ENCODE measurements at regions not wholly inside any gene's neighbourhood (a gene's known extent, or its start where the extent isn't known, plus 50 kb on each side); places are given as distances from the start of the nearest gene placed in this dataset.

GRCh38 chr4:53778155-53778554 lies 186.9 kb upstream of the LNX1 start:
- Histone ChIP-seq H3K9ac (ENCODE audit: low read length) (no peak overlapping the region), H3K4me3 (ENCODE audit: low read length) (no peak overlapping the region), H2BK15ac (replicated peaks; ENCODE audit: low read depth) (no peak overlapping the region), H2AK5ac (ENCODE audit: low read length) (no peak overlapping the region), H2BK5ac (ENCODE audit: low read length) (no peak overlapping the region), H3K23ac (ENCODE audit: low read length) (no peak overlapping the region), H3K27me3 (ENCODE audit: insufficient read depth, low read length, poor library complexity) (no peaks in the 10 kb centered on the region), H3K36me3 (ENCODE audit: control insufficient read depth, insufficient read depth, low read length) (no peaks in the 10 kb centered on the region), H3K18ac (ENCODE audit: low read length) (no peak overlapping the region), H4K5ac (ENCODE audit: low read length) (no peak overlapping the region), H3K4me1 (ENCODE audit: control insufficient read depth, low read depth, low read length) (no peaks in the 10 kb centered on the region), H3K79me1 (ENCODE audit: low read length) (no peaks in the 10 kb centered on the region), H3K79me2 (ENCODE audit: control insufficient read depth, insufficient read depth, low read length) (no peaks in the 10 kb centered on the region), H3K56ac (ENCODE audit: low read length) (no peak overlapping the region), H2BK120ac (ENCODE audit: low read depth, low read length) (no peak overlapping the region), H3K4ac (ENCODE audit: low read depth, low read length) (no peak overlapping the region), H4K8ac (ENCODE audit: low read depth, low read length) (no peak overlapping the region), H3K4me2 (ENCODE audit: low read length) (no peak overlapping the region), H3K27ac (ENCODE audit: low read depth, low read length) (no peak overlapping the region)
- no CpG with 5 or more reads among the region's 2 CpGs for WGBS (ENCODE audit: extremely low coverage, insufficient coverage, low lambda C conversion rate)
- no peak for DNase-seq

GRCh38 chr4:53777244-53777984 lies 186.1 kb upstream of the LNX1 start:
- Histone ChIP-seq H3K23ac (ENCODE audit: low read length) (no peak overlapping the region), H4K8ac (ENCODE audit: low read depth, low read length) (no peak overlapping the region), H2BK120ac (ENCODE audit: low read depth, low read length) (no peak overlapping the region), H3K79me2 (ENCODE audit: control insufficient read depth, insufficient read depth, low read length) (no peaks in the 10 kb centered on the region), H3K56ac (ENCODE audit: low read length) (no peak overlapping the region), H3K27ac (ENCODE audit: low read depth, low read length) (no peak overlapping the region), H3K4ac (ENCODE audit: low read depth, low read length) (no peak overlapping the region), H2AK5ac (ENCODE audit: low read length) (no peak overlapping the region), H3K4me1 (ENCODE audit: control insufficient read depth, low read depth, low read length) (no peaks in the 10 kb centered on the region), H3K4me2 (ENCODE audit: low read length) (no peak overlapping the region), H2BK15ac (replicated peaks; ENCODE audit: low read depth) (no peak overlapping the region), H4K5ac (ENCODE audit: low read length) (no peak overlapping the region), H3K18ac (ENCODE audit: low read length) (no peak overlapping the region), H3K9ac (ENCODE audit: low read length) (no peak overlapping the region), H3K79me1 (ENCODE audit: low read length) (no peaks in the 10 kb centered on the region), H3K27me3 (ENCODE audit: insufficient read depth, low read length, poor library complexity) (no peaks in the 10 kb centered on the region), H2BK5ac (ENCODE audit: low read length) (no peak overlapping the region), H3K36me3 (ENCODE audit: control insufficient read depth, insufficient read depth, low read length) (no peaks in the 10 kb centered on the region), H3K4me3 (ENCODE audit: low read length) (no peak overlapping the region)
- DNase-seq = no peak
- WGBS (ENCODE audit: extremely low coverage, insufficient coverage, low lambda C conversion rate) = no CpG with 5 or more reads among the region's 4 CpGs

GRCh38 chr4:53776141-53776540 lies 184.9 kb upstream of the LNX1 start:
- DNase-seq = no peak
- no peak overlapping the region for H3K27ac ChIP-seq (ENCODE audit: low read depth, low read length)
- H3K4me1 ChIP-seq (ENCODE audit: control insufficient read depth, low read depth, low read length) = no peaks in the 10 kb centered on the region
- no peak overlapping the region for H2BK5ac ChIP-seq (ENCODE audit: low read length)
- H3K18ac ChIP-seq (ENCODE audit: low read length) = no peak overlapping the region
- H4K5ac ChIP-seq (ENCODE audit: low read length) = no peak overlapping the region
- no peak overlapping the region for H4K8ac ChIP-seq (ENCODE audit: low read depth, low read length)
- no peaks in the 10 kb centered on the region for H3K27me3 ChIP-seq (ENCODE audit: insufficient read depth, low read length, poor library complexity)
- H2AK5ac ChIP-seq (ENCODE audit: low read length) = no peak overlapping the region
- H3K9ac ChIP-seq (ENCODE audit: low read length) = no peak overlapping the region
- no CpG with 5 or more reads among the region's 2 CpGs for WGBS (ENCODE audit: extremely low coverage, insufficient coverage, low lambda C conversion rate)
- no peaks in the 10 kb centered on the region for H3K79me1 ChIP-seq (ENCODE audit: low read length)
- no peak overlapping the region for H3K56ac ChIP-seq (ENCODE audit: low read length)
- no peak overlapping the region for H3K4me3 ChIP-seq (ENCODE audit: low read length)
- H3K4me2 ChIP-seq (ENCODE audit: low read length) = no peak overlapping the region
- no peak overlapping the region for H2BK120ac ChIP-seq (ENCODE audit: low read depth, low read length)
- H3K36me3 ChIP-seq (ENCODE audit: control insufficient read depth, insufficient read depth, low read length) = no peaks in the 10 kb centered on the region
- H3K23ac ChIP-seq (ENCODE audit: low read length) = no peak overlapping the region
- no peaks in the 10 kb centered on the region for H3K79me2 ChIP-seq (ENCODE audit: control insufficient read depth, insufficient read depth, low read length)
- H3K4ac ChIP-seq (ENCODE audit: low read depth, low read length) = no peak overlapping the region
- H2BK15ac ChIP-seq (replicated peaks; ENCODE audit: low read depth) = no peak overlapping the region

- Histone ChIP-seq H2BK15ac (replicated peaks; ENCODE audit: low read depth) (no peak overlapping the region), H2BK5ac (ENCODE audit: low read length) (no peak overlapping the region), H3K27me3 (ENCODE audit: insufficient read depth, low read length, poor library complexity) (no peaks in the 10 kb centered on the region), H3K56ac (ENCODE audit: low read length) (no peak overlapping the region), H2AK5ac (ENCODE audit: low read length) (no peak overlapping the region), H3K9ac (ENCODE audit: low read length) (no peak overlapping the region), H3K4me3 (ENCODE audit: low read length) (no peak overlapping the region), H3K18ac (ENCODE audit: low read length) (no peak overlapping the region), H3K79me1 (ENCODE audit: low read length) (no peaks in the 10 kb centered on the region), H3K27ac (ENCODE audit: low read depth, low read length) (no peak overlapping the region), H3K4me1 (ENCODE audit: control insufficient read depth, low read depth, low read length) (no peaks in the 10 kb centered on the region), H4K5ac (ENCODE audit: low read length) (no peak overlapping the region), H2BK120ac (ENCODE audit: low read depth, low read length) (no peak overlapping the region), H3K4ac (ENCODE audit: low read depth, low read length) (no peak overlapping the region), H4K8ac (ENCODE audit: low read depth, low read length) (no peak overlapping the region), H3K4me2 (ENCODE audit: low read length) (no peak overlapping the region), H3K36me3 (ENCODE audit: control insufficient read depth, insufficient read depth, low read length) (no peaks in the 10 kb centered on the region), H3K79me2 (ENCODE audit: control insufficient read depth, insufficient read depth, low read length) (no peaks in the 10 kb centered on the region), H3K23ac (ENCODE audit: low read length) (no peak overlapping the region)
- DNase-seq = no peak
- WGBS (ENCODE audit: extremely low coverage, insufficient coverage, low lambda C conversion rate) = no CpG with 5 or more reads among the region's 4 CpGs
These were observed 184.1 kb upstream of the LNX1 start for GRCh38 chr4:53775381-53775780.

GRCh38 chr4:53771326-53771725 lies 180.0 kb upstream of the LNX1 start:
- Histone ChIP-seq H3K23ac (ENCODE audit: low read length) (no peak overlapping the region), H4K5ac (ENCODE audit: low read length) (no peak overlapping the region), H3K4ac (ENCODE audit: low read depth, low read length) (no peak overlapping the region), H3K27ac (ENCODE audit: low read depth, low read length) (no peak overlapping the region), H3K36me3 (ENCODE audit: control insufficient read depth, insufficient read depth, low read length) (no peaks in the 10 kb centered on the region), H3K56ac (ENCODE audit: low read length) (no peak overlapping the region), H3K79me1 (ENCODE audit: low read length) (no peaks in the 10 kb centered on the region), H3K4me1 (ENCODE audit: control insufficient read depth, low read depth, low read length) (no peaks in the 10 kb centered on the region), H4K8ac (ENCODE audit: low read depth, low read length) (no peak overlapping the region), H3K4me3 (ENCODE audit: low read length) (no peak overlapping the region), H3K4me2 (ENCODE audit: low read length) (no peak overlapping the region), H3K9ac (ENCODE audit: low read length) (no peak overlapping the region), H2AK5ac (ENCODE audit: low read length) (no peak overlapping the region), H2BK120ac (ENCODE audit: low read depth, low read length) (no peak overlapping the region), H2BK5ac (ENCODE audit: low read length) (no peak overlapping the region), H2BK15ac (replicated peaks; ENCODE audit: low read depth) (no peak overlapping the region), H3K79me2 (ENCODE audit: control insufficient read depth, insufficient read depth, low read length) (no peaks in the 10 kb centered on the region), H3K27me3 (ENCODE audit: insufficient read depth, low read length, poor library complexity) (no peaks in the 10 kb centered on the region), H3K18ac (ENCODE audit: low read length) (no peak overlapping the region)
- DNase-seq = no peak
- no CpG with 5 or more reads among the region's 3 CpGs for WGBS (ENCODE audit: extremely low coverage, insufficient coverage, low lambda C conversion rate)

GRCh38 chr4:53767482-53767881 lies 176.2 kb upstream of the LNX1 start:
- Histone ChIP-seq H4K8ac (ENCODE audit: low read depth, low read length) (no peak overlapping the region), H3K4me1 (ENCODE audit: control insufficient read depth, low read depth, low read length) (no peaks in the 10 kb centered on the region), H2BK15ac (replicated peaks; ENCODE audit: low read depth) (no peak overlapping the region), H2BK120ac (ENCODE audit: low read depth, low read length) (no peak overlapping the region), H3K4ac (ENCODE audit: low read depth, low read length) (no peak overlapping the region), H3K9ac (ENCODE audit: low read length) (no peak overlapping the region), H3K79me2 (ENCODE audit: control insufficient read depth, insufficient read depth, low read length) (no peaks in the 10 kb centered on the region), H3K4me2 (ENCODE audit: low read length) (no peak overlapping the region), H3K27ac (ENCODE audit: low read depth, low read length) (no peak overlapping the region), H3K23ac (ENCODE audit: low read length) (no peak overlapping the region), H3K79me1 (ENCODE audit: low read length) (no peaks in the 10 kb centered on the region), H2AK5ac (ENCODE audit: low read length) (no peak overlapping the region), H3K56ac (ENCODE audit: low read length) (no peak overlapping the region), H4K5ac (ENCODE audit: low read length) (no peak overlapping the region), H3K27me3 (ENCODE audit: insufficient read depth, low read length, poor library complexity) (no peaks in the 10 kb centered on the region), H3K18ac (ENCODE audit: low read length) (no peak overlapping the region), H3K4me3 (ENCODE audit: low read length) (no peak overlapping the region), H3K36me3 (ENCODE audit: control insufficient read depth, insufficient read depth, low read length) (no peaks in the 10 kb centered on the region), H2BK5ac (ENCODE audit: low read length) (no peak overlapping the region)
- DNase-seq = no peak
- WGBS (ENCODE audit: extremely low coverage, insufficient coverage, low lambda C conversion rate) = no CpG with 5 or more reads among the region's 2 CpGs
